HEK293 (cell line): ENCODE measurements at regions not wholly inside any gene's neighbourhood (a gene's known extent, or its start where the extent isn't known, plus 50 kb on each side); places are given as distances from the start of the nearest gene placed in this dataset.
"Not testable (repeated sequence)": the region's sequence is repeated elsewhere in the genome, so short reads cannot be mapped to it uniquely, and the experiment has no call there.

Experiments used
- CTCF ChIA-PET: fragments of 350-600 bp; formaldehyde crosslinking; extraction: SDS; loops from one replicate; lab custom pipeline; 2021; ENCODE audit warnings: antibody characterized with exemption; lab: Yijun Ruan, JAX
- POLR2A ChIA-PET: fragments of 300-600 bp; formaldehyde crosslinking; extraction: SDS; loops from one replicate; lab custom pipeline; 2020; ENCODE audit warnings: antibody characterized with exemption, inconsistent platforms; lab: Yijun Ruan, JAX
- H3K27ac ChIP-seq: fragments of 200-500 bp; sonication (Bioruptor generic); 2 replicates; pipeline ENCODE4 v1.5.1; 2014; ENCODE audit warnings: low read depth, low read length, control low read depth, inconsistent platforms; ENCODE audit errors: extremely low read depth
- H3K36me3 ChIP-seq, 2 experiments: fragments of 200-500 bp in 1 of 2; sonication (Bioruptor generic) in 1 of 2; 1 replicate in 1 of 2; 2 replicates in 1 of 2; pipeline ENCODE4 v1.5.1; 2014 to 2017; ENCODE audit warnings: inconsistent platforms in 2 of 2, low read length in 2 of 2; ENCODE audit not compliant: control insufficient read depth in 2 of 2, insufficient read depth in 1 of 2
- H3K4me1 ChIP-seq: fragments of 200-500 bp; sonication (Bioruptor generic); 2 replicates; pipeline ENCODE4 v1.5.1; 2014; ENCODE audit warnings: mild to moderate bottlenecking, low read length, inconsistent platforms; ENCODE audit not compliant: control insufficient read depth, insufficient read depth
- H3K4me3 ChIP-seq: 2 replicates; pipeline ENCODE4 v1.5.1; 2011; ENCODE audit warnings: low read depth, mild to moderate bottlenecking, control low read depth, low read length, moderate library complexity
- H3K9me3 ChIP-seq: fragments of 200-500 bp; sonication (Bioruptor generic); 2 replicates; pipeline ENCODE4 v1.5.1; 2014; ENCODE audit warnings: low read depth, low read length, inconsistent platforms; ENCODE audit not compliant: control insufficient read depth, insufficient read depth
- FEZF1 ChIP-seq: fragments of 450-650 bp; formaldehyde crosslinking; IDR thresholded peaks from 2 replicates; pipeline ENCODE4 v1.5.1; 2016; ENCODE audit warnings: missing biosample characterization, missing genetic modification characterization
- KLF1 ChIP-seq: fragments of 450-650 bp; formaldehyde crosslinking; IDR thresholded peaks from 2 replicates; pipeline ENCODE4 v1.5.1; 2016; ENCODE audit warnings: missing biosample characterization, missing genetic modification characterization
- KLF7 ChIP-seq: fragments of 450-650 bp; formaldehyde crosslinking; IDR thresholded peaks from 2 replicates; pipeline ENCODE4 v1.5.1; 2016; ENCODE audit warnings: missing biosample characterization, missing genetic modification characterization, borderline replicate concordance
- PBX3 ChIP-seq: sonication (generic); formaldehyde crosslinking; IDR thresholded peaks from 2 replicates; pipeline ENCODE4 v1.8.1; 2022; ENCODE audit warnings: mild to moderate bottlenecking, moderate library complexity, missing genetic modification reagents
- ZBTB10 ChIP-seq: fragments of 450-650 bp; formaldehyde crosslinking; IDR thresholded peaks from 2 replicates; pipeline ENCODE4 v1.5.1; 2016; ENCODE audit warnings: missing biosample characterization, missing genetic modification characterization
- ZFP41 ChIP-seq: fragments of 450-650 bp; formaldehyde crosslinking; IDR thresholded peaks from 2 replicates; pipeline ENCODE4 v1.5.1; 2016; ENCODE audit warnings: missing biosample characterization, missing genetic modification characterization, borderline replicate concordance
- ZNF133 ChIP-seq: fragments of 450-650 bp; formaldehyde crosslinking; IDR thresholded peaks from 2 replicates; pipeline ENCODE4 v1.5.1; 2016; ENCODE audit warnings: missing biosample characterization, missing genetic modification characterization
- ZNF324 ChIP-seq: fragments of 450-650 bp; formaldehyde crosslinking; IDR thresholded peaks from 2 replicates; pipeline ENCODE4 v1.5.1; 2016; ENCODE audit warnings: missing biosample characterization, missing genetic modification characterization
- ZNF394 ChIP-seq: fragments of 450-650 bp; formaldehyde crosslinking; IDR thresholded peaks from 2 replicates; pipeline ENCODE4 v1.5.1; 2016; ENCODE audit warnings: missing biosample characterization, missing genetic modification characterization, mild to moderate bottlenecking, moderate library complexity, borderline replicate concordance
- ZNF549 ChIP-seq: fragments of 450-650 bp; IDR thresholded peaks from 2 replicates; pipeline ENCODE4 v1.5.1; 2018; ENCODE audit warnings: missing biosample characterization, missing genetic modification characterization, mild to moderate bottlenecking, inconsistent platforms, moderate library complexity
- ZNF585B ChIP-seq: fragments of 450-650 bp; formaldehyde crosslinking; IDR thresholded peaks from 2 replicates; pipeline ENCODE4 v1.5.1; 2016; ENCODE audit warnings: missing biosample characterization, missing genetic modification characterization
- ZNF768 ChIP-seq: fragments of 450-650 bp; formaldehyde crosslinking; IDR thresholded peaks from 2 replicates; pipeline ENCODE4 v1.5.1; 2018; ENCODE audit warnings: missing biosample characterization, mild to moderate bottlenecking, missing genetic modification characterization
- TF ChIP-seq, protein P1 (sequence below): fragments of 450-650 bp; formaldehyde crosslinking; IDR thresholded peaks from 2 replicates; pipeline ENCODE4 v1.5.1; 2016; ENCODE audit warnings: missing biosample characterization, missing genetic modification characterization
- TF ChIP-seq, protein P2 (sequence below): fragments of 450-650 bp; formaldehyde crosslinking; conservative IDR thresholded peaks from 2 replicates; pipeline ENCODE4 v1.5.1; 2016; ENCODE audit warnings: low read depth, missing biosample characterization, missing genetic modification characterization
- TF ChIP-seq, protein P3 (sequence below): fragments of 450-650 bp; formaldehyde crosslinking; IDR thresholded peaks from 2 replicates; pipeline ENCODE4 v1.5.1; 2016; ENCODE audit warnings: missing biosample characterization, missing genetic modification characterization
- TF ChIP-seq, protein P4 (sequence below): fragments of 450-650 bp; formaldehyde crosslinking; IDR thresholded peaks from 2 replicates; pipeline ENCODE4 v1.5.1; 2017; ENCODE audit warnings: missing biosample characterization, missing genetic modification characterization

GRCh38 chr14:18656627-18657026, 55.7 kb downstream of the OR11H12 start:
- no peak overlapping the region for H3K27ac ChIP-seq
- no peak overlapping the region for H3K4me3 ChIP-seq
- ChIA-PET CTCF (no interaction called here), POLR2A (no interaction called here)
- H3K9me3 ChIP-seq, result no peaks in the 10 kb centered on the region
- H3K4me1 ChIP-seq, result no peaks in the 10 kb centered on the region
- no peak for TF ChIP-seq ZNF133 (tag by site-specific recombination)
- no peak for TF ChIP-seq ZNF585B (tag by site-specific recombination)
- TF ChIP-seq FEZF1, result no peak
- TF ChIP-seq ZNF324 (tag by site-specific recombination), result no peak
- TF ChIP-seq, protein P1, sequence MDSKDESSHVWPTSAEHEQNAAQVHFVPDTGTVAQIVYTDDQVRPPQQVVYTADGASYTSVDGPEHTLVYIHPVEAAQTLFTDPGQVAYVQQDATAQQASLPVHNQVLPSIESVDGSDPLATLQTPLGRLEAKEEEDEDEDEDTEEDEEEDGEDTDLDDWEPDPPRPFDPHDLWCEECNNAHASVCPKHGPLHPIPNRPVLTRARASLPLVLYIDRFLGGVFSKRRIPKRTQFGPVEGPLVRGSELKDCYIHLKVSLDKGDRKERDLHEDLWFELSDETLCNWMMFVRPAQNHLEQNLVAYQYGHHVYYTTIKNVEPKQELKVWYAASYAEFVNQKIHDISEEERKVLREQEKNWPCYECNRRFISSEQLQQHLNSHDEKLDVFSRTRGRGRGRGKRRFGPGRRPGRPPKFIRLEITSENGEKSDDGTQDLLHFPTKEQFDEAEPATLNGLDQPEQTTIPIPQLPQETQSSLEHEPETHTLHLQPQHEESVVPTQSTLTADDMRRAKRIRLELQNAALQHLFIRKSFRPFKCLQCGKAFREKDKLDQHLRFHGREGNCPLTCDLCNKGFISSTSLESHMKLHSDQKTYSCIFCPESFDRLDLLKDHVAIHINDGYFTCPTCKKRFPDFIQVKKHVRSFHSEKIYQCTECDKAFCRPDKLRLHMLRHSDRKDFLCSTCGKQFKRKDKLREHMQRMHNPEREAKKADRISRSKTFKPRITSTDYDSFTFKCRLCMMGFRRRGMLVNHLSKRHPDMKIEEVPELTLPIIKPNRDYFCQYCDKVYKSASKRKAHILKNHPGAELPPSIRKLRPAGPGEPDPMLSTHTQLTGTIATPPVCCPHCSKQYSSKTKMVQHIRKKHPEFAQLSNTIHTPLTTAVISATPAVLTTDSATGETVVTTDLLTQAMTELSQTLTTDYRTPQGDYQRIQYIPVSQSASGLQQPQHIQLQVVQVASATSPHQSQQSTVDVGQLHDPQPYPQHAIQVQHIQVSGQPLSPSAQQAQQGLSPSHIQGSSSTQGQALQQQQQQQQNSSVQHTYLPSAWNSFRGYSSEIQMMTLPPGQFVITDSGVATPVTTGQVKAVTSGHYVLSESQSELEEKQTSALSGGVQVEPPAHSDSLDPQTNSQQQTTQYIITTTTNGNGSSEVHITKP (tag by site-specific recombination), result no peak
- TF ChIP-seq, protein P2, sequence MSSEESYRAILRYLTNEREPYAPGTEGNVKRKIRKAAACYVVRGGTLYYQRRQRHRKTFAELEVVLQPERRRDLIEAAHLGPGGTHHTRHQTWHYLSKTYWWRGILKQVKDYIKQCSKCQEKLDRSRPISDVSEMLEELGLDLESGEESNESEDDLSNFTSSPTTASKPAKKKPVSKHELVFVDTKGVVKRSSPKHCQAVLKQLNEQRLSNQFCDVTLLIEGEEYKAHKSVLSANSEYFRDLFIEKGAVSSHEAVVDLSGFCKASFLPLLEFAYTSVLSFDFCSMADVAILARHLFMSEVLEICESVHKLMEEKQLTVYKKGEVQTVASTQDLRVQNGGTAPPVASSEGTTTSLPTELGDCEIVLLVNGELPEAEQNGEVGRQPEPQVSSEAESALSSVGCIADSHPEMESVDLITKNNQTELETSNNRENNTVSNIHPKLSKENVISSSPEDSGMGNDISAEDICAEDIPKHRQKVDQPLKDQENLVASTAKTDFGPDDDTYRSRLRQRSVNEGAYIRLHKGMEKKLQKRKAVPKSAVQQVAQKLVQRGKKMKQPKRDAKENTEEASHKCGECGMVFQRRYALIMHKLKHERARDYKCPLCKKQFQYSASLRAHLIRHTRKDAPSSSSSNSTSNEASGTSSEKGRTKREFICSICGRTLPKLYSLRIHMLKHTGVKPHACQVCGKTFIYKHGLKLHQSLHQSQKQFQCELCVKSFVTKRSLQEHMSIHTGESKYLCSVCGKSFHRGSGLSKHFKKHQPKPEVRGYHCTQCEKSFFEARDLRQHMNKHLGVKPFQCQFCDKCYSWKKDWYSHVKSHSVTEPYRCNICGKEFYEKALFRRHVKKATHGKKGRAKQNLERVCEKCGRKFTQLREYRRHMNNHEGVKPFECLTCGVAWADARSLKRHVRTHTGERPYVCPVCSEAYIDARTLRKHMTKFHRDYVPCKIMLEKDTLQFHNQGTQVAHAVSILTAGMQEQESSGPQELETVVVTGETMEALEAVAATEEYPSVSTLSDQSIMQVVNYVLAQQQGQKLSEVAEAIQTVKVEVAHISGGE (tag by site-specific recombination), result no peak
- no peak for TF ChIP-seq ZNF768 (tag by site-specific recombination)
- no peak for TF ChIP-seq KLF7
- TF ChIP-seq, protein P3, sequence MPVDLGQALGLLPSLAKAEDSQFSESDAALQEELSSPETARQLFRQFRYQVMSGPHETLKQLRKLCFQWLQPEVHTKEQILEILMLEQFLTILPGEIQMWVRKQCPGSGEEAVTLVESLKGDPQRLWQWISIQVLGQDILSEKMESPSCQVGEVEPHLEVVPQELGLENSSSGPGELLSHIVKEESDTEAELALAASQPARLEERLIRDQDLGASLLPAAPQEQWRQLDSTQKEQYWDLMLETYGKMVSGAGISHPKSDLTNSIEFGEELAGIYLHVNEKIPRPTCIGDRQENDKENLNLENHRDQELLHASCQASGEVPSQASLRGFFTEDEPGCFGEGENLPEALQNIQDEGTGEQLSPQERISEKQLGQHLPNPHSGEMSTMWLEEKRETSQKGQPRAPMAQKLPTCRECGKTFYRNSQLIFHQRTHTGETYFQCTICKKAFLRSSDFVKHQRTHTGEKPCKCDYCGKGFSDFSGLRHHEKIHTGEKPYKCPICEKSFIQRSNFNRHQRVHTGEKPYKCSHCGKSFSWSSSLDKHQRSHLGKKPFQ (tag by site-specific recombination), result no peak
- TF ChIP-seq, protein P4, sequence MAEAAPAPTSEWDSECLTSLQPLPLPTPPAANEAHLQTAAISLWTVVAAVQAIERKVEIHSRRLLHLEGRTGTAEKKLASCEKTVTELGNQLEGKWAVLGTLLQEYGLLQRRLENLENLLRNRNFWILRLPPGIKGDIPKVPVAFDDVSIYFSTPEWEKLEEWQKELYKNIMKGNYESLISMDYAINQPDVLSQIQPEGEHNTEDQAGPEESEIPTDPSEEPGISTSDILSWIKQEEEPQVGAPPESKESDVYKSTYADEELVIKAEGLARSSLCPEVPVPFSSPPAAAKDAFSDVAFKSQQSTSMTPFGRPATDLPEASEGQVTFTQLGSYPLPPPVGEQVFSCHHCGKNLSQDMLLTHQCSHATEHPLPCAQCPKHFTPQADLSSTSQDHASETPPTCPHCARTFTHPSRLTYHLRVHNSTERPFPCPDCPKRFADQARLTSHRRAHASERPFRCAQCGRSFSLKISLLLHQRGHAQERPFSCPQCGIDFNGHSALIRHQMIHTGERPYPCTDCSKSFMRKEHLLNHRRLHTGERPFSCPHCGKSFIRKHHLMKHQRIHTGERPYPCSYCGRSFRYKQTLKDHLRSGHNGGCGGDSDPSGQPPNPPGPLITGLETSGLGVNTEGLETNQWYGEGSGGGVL (tag by site-specific recombination), result no peak
- no peaks in the 10 kb centered on the region for H3K36me3 ChIP-seq

DNA sequence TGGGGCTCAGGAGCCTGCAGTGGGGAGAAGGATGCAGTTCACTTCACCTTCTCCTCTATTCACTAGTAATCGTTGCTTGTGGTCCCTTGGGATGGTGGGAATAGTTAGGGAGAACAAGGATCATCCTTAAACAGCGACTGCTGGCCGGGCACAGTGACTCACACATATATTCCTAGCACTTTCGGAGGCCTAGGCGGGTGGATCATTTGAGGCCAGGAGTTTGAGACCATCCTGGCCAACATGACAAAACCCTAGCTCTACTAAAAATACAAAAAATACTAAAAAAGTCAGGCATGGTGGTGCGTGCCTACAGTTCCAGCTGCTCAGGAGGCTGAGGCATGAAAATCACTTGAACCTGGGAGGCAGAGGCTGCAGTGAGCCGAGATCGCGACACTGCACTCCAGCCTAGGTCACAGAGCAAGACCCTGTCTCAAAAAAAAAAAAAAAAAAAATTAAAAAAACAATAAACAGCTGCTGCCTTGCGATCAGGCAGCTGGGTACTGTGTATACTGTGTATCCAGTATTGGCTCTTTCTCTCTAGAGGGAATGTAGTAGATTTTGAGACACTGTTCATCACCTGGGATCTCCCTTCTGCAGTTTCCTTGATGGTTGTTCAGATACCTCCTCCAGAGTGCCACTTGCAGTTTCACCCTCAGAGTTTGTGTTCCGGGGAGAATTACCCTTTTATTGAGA, 59.1 kb downstream of the OR11H12 start:
- H3K4me1 ChIP-seq, H3K9me3 ChIP-seq, H3K27ac ChIP-seq, H3K36me3 ChIP-seq, H3K4me3 ChIP-seq, POLR2A ChIA-PET, CTCF ChIA-PET: not testable (repeated sequence)

DNA sequence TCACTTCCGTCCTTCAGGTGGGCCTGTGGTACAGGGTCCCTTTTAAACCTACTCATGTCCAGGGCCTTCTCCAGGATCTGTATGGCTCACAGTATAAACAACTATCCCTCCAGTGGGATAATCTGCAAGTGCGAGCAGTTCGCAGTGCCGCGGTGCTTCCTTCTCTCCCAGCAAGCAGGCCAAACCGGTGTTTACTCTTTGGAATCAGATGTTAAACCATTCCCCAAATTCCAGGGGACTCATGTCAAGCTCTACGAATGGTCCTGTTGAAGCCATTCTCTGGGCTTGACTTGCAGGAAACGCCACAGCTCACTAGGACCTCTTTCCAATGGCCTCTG, 59.6 kb downstream of the OR11H12 start:
- no peaks in the 10 kb centered on the region for H3K9me3 ChIP-seq
- H3K4me3 ChIP-seq, result no peak overlapping the region
- H3K36me3 ChIP-seq, result no peaks in the 10 kb centered on the region
- ChIA-PET CTCF (no interaction called here), POLR2A (no interaction called here)
- H3K4me1 ChIP-seq, result no peaks in the 10 kb centered on the region
- H3K27ac ChIP-seq, result no peak overlapping the region
- no peak for TF ChIP-seq ZBTB10 (tag by site-specific recombination)
- no peak for TF ChIP-seq ZNF549 (tag by site-specific recombination)
- no peak for TF ChIP-seq ZFP41
- no peak for TF ChIP-seq ZNF394 (tag by site-specific recombination)
- no peak for TF ChIP-seq PBX3 (CRISPR knock-in tag)
- TF ChIP-seq KLF1 (tag by site-specific recombination), result no peak
